ENCODE measurements at regions not wholly inside any gene's neighbourhood (a gene's known extent, or its start where the extent isn't known, plus 50 kb on each side); places are given as distances from the start of the nearest gene placed in this dataset.

- WGBS (ENCODE audit: insufficient coverage, insufficient read length) = no CpG with 5 or more reads among the region's 3 CpGs
- Histone ChIP-seq H3K4me1 (ENCODE audit: control insufficient read depth, insufficient read depth, low read length) (no peaks in the 10 kb centered on the region), H3K4me3 (ENCODE audit: low read length) (no peak overlapping the region), H3K27me3 (ENCODE audit: control insufficient read depth, insufficient read depth, low read length) (no peaks in the 10 kb centered on the region), H3K36me3 (ENCODE audit: control insufficient read depth, insufficient read depth, low read length) (no peaks in the 10 kb centered on the region), H3K27ac (ENCODE audit: low read length) (no peak overlapping the region), H3K9me3 (ENCODE audit: control insufficient read depth, insufficient read depth, low read length) (no peaks in the 10 kb centered on the region)
- DNase-seq (ENCODE audit: low read depth, low spot score) = no peak
These were observed 52.3 kb downstream of the MRPL57 start for GRCh38 chr13:21228738-21229137.

DNA sequence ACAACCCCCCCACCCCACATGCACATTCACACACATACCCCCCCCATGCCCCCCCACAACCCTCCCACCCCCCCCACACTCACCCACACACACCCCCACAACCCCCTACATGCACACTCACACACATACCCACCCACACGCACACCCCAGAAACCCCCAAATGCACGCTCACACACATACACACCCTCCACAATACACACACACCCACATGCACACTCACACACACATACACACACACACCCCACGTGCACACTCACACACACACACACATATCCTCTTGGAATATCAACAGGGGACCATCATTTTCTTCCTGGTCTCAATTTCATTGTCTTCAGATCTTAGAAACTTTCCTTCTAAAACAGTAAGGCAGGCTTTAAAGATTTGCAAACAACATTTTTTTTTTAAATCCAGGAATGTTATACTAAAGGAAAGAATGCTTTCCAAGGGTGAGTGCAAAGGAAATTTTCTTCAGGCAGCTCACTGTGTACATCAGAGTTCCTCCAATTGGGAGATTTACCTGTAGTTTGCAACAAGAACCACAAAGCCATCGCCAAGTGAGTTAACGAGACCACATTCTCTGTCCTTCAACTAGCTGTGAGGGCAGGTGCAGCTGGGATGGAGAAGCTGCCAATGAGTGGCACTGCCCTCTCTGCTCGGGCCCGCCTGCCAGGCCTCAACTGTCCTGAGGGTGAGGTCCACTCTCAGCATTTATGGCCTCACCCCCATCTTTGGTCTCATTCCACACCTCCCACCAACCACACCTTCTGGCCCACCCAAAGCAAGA, 53.0 kb downstream of the MRPL57 start:
- Histone ChIP-seq H3K4me3 (ENCODE audit: low read length) (no peak overlapping the region), H3K9me3 (ENCODE audit: control insufficient read depth, insufficient read depth, low read length) (no peaks in the 10 kb centered on the region), H3K27me3 (ENCODE audit: control insufficient read depth, insufficient read depth, low read length) (no peaks in the 10 kb centered on the region), H3K27ac (ENCODE audit: low read length) (no peak overlapping the region), H3K36me3 (ENCODE audit: control insufficient read depth, insufficient read depth, low read length) (no peaks in the 10 kb centered on the region), H3K4me1 (ENCODE audit: control insufficient read depth, insufficient read depth, low read length) (no peaks in the 10 kb centered on the region)
- DNase-seq (ENCODE audit: low read depth, low spot score) = no peak
- 100% methylated on average over 2 of the region's 7 CpGs for WGBS (ENCODE audit: insufficient coverage, insufficient read length)

DNA sequence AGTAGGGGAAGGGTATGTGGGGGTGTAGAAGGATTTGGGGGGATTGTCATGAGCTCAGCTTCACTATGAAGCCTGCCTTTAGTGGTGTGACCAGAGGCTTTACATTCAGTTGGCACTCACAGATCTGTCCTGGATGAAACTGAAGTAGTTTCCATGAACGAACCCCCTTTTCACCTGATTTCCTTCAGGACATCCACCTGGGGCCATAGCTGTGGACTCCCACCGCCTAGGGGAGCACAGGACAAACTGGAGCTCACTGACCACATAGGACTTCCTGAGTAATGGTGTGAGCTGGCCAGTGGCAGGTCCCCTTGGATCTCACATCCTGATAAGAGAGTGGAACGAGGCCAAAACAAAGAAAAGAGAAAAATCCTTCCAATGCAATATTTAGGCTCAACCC, 54.1 kb downstream of the MRPL57 start:
- H3K9me3 ChIP-seq (ENCODE audit: control insufficient read depth, insufficient read depth, low read length) = no peaks in the 10 kb centered on the region
- H3K36me3 ChIP-seq (ENCODE audit: control insufficient read depth, insufficient read depth, low read length) = no peaks in the 10 kb centered on the region
- no peak for DNase-seq (ENCODE audit: low read depth, low spot score)
- no CpG with 5 or more reads among the region's 3 CpGs for WGBS (ENCODE audit: insufficient coverage, insufficient read length)
- H3K4me3 ChIP-seq (ENCODE audit: low read length) = no peak overlapping the region
- H3K27ac ChIP-seq (ENCODE audit: low read length) = no peak overlapping the region
- no peaks in the 10 kb centered on the region for H3K27me3 ChIP-seq (ENCODE audit: control insufficient read depth, insufficient read depth, low read length)
- no peaks in the 10 kb centered on the region for H3K4me1 ChIP-seq (ENCODE audit: control insufficient read depth, insufficient read depth, low read length)

DNA sequence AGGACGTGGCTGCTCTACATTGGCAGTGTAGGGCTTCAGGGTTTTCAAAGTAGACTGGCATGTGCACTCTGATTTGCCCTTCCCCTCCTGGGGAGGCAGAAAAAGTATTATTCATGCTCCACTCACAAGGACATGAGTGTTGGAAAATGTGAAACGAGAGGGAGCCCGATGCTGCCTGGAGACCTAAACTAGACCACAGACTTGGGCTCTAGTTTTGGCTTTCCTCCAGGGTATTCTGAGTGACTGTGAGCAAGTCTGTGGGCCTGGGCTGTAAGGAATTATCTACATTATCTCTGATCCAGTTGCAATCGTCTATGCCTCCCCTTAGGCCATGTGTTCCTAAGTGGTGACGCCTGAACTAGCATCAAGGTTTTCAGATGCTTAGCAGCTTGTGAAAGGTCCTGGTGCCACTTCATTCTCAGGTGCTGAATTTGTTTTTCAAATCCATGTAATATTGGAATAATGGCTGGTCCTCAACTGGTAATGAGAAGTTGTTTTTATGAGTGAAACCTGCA, 55.0 kb downstream of the MRPL57 start:
- no peaks in the 10 kb centered on the region for H3K27me3 ChIP-seq (ENCODE audit: control insufficient read depth, insufficient read depth, low read length)
- no peaks in the 10 kb centered on the region for H3K36me3 ChIP-seq (ENCODE audit: control insufficient read depth, insufficient read depth, low read length)
- H3K4me3 ChIP-seq (ENCODE audit: low read length) = no peak overlapping the region
- DNase-seq (ENCODE audit: low read depth, low spot score) = no peak
- no peaks in the 10 kb centered on the region for H3K4me1 ChIP-seq (ENCODE audit: control insufficient read depth, insufficient read depth, low read length)
- no CpG with 5 or more reads among the region's 5 CpGs for WGBS (ENCODE audit: insufficient coverage, insufficient read length)
- H3K9me3 ChIP-seq (ENCODE audit: control insufficient read depth, insufficient read depth, low read length) = no peaks in the 10 kb centered on the region
- no peak overlapping the region for H3K27ac ChIP-seq (ENCODE audit: low read length)

DNA sequence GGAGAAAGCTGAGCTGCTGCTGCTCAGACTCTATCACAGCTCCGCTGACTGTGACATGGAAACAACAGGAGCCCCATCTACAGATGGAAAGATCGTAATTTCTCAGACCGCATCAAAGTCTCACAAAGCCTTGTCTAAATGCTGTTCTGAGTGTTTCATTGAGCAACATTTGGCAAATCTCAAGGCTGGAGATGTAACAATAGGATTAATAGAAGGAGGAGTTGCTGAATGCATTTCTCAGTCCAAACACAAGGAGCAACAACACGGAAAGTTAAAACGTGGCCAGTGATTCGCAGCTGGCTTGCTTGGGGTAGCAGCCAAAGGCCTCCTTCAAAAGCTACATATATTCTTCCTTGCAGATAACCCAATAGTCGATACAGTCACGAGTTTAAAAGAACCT, 55.7 kb downstream of the MRPL57 start:
- no peaks in the 10 kb centered on the region for H3K27me3 ChIP-seq (ENCODE audit: control insufficient read depth, insufficient read depth, low read length)
- DNase-seq (ENCODE audit: low read depth, low spot score) = no peak
- H3K27ac ChIP-seq (ENCODE audit: low read length) = no peak overlapping the region
- WGBS (ENCODE audit: insufficient coverage, insufficient read length) = no CpG with 5 or more reads among the region's 8 CpGs
- no peaks in the 10 kb centered on the region for H3K36me3 ChIP-seq (ENCODE audit: control insufficient read depth, insufficient read depth, low read length)
- H3K9me3 ChIP-seq (ENCODE audit: control insufficient read depth, insufficient read depth, low read length) = no peaks in the 10 kb centered on the region
- no peak overlapping the region for H3K4me3 ChIP-seq (ENCODE audit: low read length)
- no peaks in the 10 kb centered on the region for H3K4me1 ChIP-seq (ENCODE audit: control insufficient read depth, insufficient read depth, low read length)

DNA sequence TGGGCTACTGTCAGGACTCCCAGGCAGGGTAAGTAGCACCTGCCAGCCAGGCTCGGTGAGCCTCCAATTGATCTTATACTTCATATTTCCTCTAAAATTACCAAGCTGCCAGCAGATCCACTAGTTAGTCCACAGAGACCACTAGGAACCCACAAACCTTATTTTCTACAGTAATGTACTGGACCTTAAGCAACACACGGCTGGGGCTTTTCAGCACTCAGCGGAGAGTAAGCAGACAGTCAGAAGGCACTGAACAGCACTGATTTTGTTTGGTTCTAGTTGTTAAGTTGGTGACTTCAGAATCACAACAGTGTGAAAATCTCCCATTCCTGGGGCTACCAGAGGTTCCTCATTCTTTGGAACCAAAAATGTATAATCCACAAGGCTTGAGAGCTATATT, 56.1 kb downstream of the MRPL57 start:
- Histone ChIP-seq H3K4me3 (ENCODE audit: low read length) (no peak overlapping the region), H3K27me3 (ENCODE audit: control insufficient read depth, insufficient read depth, low read length) (no peaks in the 10 kb centered on the region), H3K36me3 (ENCODE audit: control insufficient read depth, insufficient read depth, low read length) (no peaks in the 10 kb centered on the region), H3K27ac (ENCODE audit: low read length) (no peak overlapping the region), H3K4me1 (ENCODE audit: control insufficient read depth, insufficient read depth, low read length) (no peaks in the 10 kb centered on the region), H3K9me3 (ENCODE audit: control insufficient read depth, insufficient read depth, low read length) (no peaks in the 10 kb centered on the region)
- DNase-seq (ENCODE audit: low read depth, low spot score) = no peak
- no CpG with 5 or more reads among the region's 3 CpGs for WGBS (ENCODE audit: insufficient coverage, insufficient read length)

DNA sequence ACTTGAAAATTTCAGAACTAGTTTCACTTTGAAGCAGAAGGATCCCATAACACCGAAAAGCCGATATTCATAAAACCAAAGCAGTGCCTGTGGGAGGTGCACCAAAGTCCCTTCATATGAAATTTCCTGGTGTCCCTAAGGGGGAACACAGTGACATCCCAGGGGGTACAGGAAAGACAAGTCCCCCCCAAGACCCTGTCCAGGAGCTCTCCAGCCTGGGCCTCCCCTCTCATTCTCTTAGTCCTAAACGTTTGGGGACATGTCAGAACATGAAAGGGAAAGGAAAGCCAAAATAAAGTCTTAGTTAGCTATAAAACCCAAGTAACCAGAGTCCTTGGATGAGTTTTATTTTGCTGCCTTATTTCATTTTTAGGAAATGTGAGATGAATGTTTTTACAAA, 56.6 kb downstream of the MRPL57 start:
- no peaks in the 10 kb centered on the region for H3K36me3 ChIP-seq (ENCODE audit: control insufficient read depth, insufficient read depth, low read length)
- DNase-seq (ENCODE audit: low read depth, low spot score) = no peak
- H3K27me3 ChIP-seq (ENCODE audit: control insufficient read depth, insufficient read depth, low read length) = no peaks in the 10 kb centered on the region
- H3K4me1 ChIP-seq (ENCODE audit: control insufficient read depth, insufficient read depth, low read length) = no peaks in the 10 kb centered on the region
- no peak overlapping the region for H3K27ac ChIP-seq (ENCODE audit: low read length)
- WGBS (ENCODE audit: insufficient coverage, insufficient read length) = no CpG with 5 or more reads among the region's 3 CpGs
- no peaks in the 10 kb centered on the region; the same call in 1 of the 2 replicates for H3K9me3 ChIP-seq (ENCODE audit: control insufficient read depth, insufficient read depth, low read length)
- no peak overlapping the region for H3K4me3 ChIP-seq (ENCODE audit: low read length)

DNA sequence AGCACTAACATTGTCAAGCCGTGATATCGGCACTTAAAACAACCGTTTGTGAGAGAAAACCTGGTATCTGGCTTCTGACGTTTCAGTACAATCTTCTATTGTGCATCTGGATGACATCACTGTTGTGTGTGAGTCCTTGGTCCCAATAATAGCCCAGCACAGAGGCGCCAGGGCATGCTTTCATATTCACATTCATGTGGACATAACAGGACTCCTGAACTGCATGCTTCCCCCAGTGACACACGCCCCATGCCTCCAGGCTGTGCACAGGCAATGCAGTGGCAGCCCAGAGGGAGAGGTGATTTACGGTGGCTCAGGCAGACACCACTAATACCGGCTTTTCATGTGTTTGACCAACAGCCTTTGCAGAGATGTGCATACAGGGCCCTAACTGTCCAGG, 58.1 kb downstream of the MRPL57 start:
- no peak for DNase-seq (ENCODE audit: low read depth, low spot score)
- WGBS (ENCODE audit: insufficient coverage, insufficient read length) = no CpG with 5 or more reads among the region's 8 CpGs
- Histone ChIP-seq H3K27me3 (ENCODE audit: control insufficient read depth, insufficient read depth, low read length) (no peaks in the 10 kb centered on the region), H3K27ac (ENCODE audit: low read length) (no peak overlapping the region), H3K9me3 (ENCODE audit: control insufficient read depth, insufficient read depth, low read length) (no peaks in the 10 kb centered on the region; the same call in 1 of the 2 replicates), H3K36me3 (ENCODE audit: control insufficient read depth, insufficient read depth, low read length) (no peaks in the 10 kb centered on the region), H3K4me1 (ENCODE audit: control insufficient read depth, insufficient read depth, low read length) (no peaks in the 10 kb centered on the region), H3K4me3 (ENCODE audit: low read length) (no peak overlapping the region)

GRCh38 chr13:21235174-21235573, 58.7 kb downstream of the MRPL57 start:
- Histone ChIP-seq H3K4me1 (ENCODE audit: control insufficient read depth, insufficient read depth, low read length) (no peaks in the 10 kb centered on the region), H3K27ac (ENCODE audit: low read length) (no peak overlapping the region), H3K4me3 (ENCODE audit: low read length) (no peak overlapping the region), H3K27me3 (ENCODE audit: control insufficient read depth, insufficient read depth, low read length) (no peaks in the 10 kb centered on the region), H3K36me3 (ENCODE audit: control insufficient read depth, insufficient read depth, low read length) (no peaks in the 10 kb centered on the region), H3K9me3 (ENCODE audit: control insufficient read depth, insufficient read depth, low read length) (no peaks in the 10 kb centered on the region; the same call in 1 of the 2 replicates)
- no CpG with 5 or more reads among the region's 12 CpGs for WGBS (ENCODE audit: insufficient coverage, insufficient read length)
- DNase-seq (ENCODE audit: low read depth, low spot score) = no peak

DNA sequence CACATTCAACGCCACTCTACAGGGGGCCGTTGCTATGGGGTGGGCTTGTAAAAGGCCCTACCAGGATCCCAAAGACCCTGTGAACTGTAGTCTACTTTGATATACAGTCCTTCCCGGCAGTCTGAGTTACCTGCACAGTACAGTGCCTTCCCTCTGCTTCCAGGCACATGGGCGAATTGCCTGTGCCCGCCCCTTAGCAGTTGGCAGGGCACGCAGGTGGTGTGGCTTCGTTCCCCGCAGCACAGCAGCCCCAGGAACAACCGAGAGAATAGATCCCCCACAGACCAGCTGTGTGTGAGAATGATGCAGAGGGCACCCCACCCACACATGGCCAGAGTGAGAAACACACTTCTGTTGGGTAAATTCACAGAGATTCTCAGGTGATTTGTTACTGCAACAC, 60.6 kb downstream of the MRPL57 start:
- H3K36me3 ChIP-seq (ENCODE audit: control insufficient read depth, insufficient read depth, low read length) = no peaks in the 10 kb centered on the region
- no CpG with 5 or more reads among the region's 9 CpGs for WGBS (ENCODE audit: insufficient coverage, insufficient read length)
- H3K9me3 ChIP-seq (ENCODE audit: control insufficient read depth, insufficient read depth, low read length) = no peaks in the 10 kb centered on the region; the same call in 1 of the 2 replicates
- H3K4me3 ChIP-seq (ENCODE audit: low read length) = no peak overlapping the region
- no peak for DNase-seq (ENCODE audit: low read depth, low spot score)
- H3K27ac ChIP-seq (ENCODE audit: low read length) = no peak overlapping the region
- H3K4me1 ChIP-seq (ENCODE audit: control insufficient read depth, insufficient read depth, low read length) = no peaks in the 10 kb centered on the region
- H3K27me3 ChIP-seq (ENCODE audit: control insufficient read depth, insufficient read depth, low read length) = no peaks in the 10 kb centered on the region

GRCh38 chr13:21238267-21238666, 61.8 kb downstream of the MRPL57 start:
- no peak for DNase-seq (ENCODE audit: low read depth, low spot score)
- Histone ChIP-seq H3K4me3 (ENCODE audit: low read length) (no peak overlapping the region), H3K36me3 (ENCODE audit: control insufficient read depth, insufficient read depth, low read length) (no peaks in the 10 kb centered on the region), H3K27ac (ENCODE audit: low read length) (no peak overlapping the region), H3K9me3 (ENCODE audit: control insufficient read depth, insufficient read depth, low read length) (no peaks in the 10 kb centered on the region; the same call in 1 of the 2 replicates), H3K4me1 (ENCODE audit: control insufficient read depth, insufficient read depth, low read length) (no peaks in the 10 kb centered on the region), H3K27me3 (ENCODE audit: control insufficient read depth, insufficient read depth, low read length) (no peaks in the 10 kb centered on the region)
- WGBS (ENCODE audit: insufficient coverage, insufficient read length) = no CpG with 5 or more reads among the region's 2 CpGs
